Neural crest cell (in vitro differentiated cells): ENCODE measurements at regions not wholly inside any gene's neighbourhood (a gene's known extent, or its start where the extent isn't known, plus 50 kb on each side); places are given as distances from the start of the nearest gene placed in this dataset.

Experiments
- DNase-seq: peaks from one replicate; pipeline ENCODE4 v3.0.0; 2021; ENCODE audit warnings: low read depth, mixed read lengths, low spot score
- H3K27ac Mint-ChIP-seq: one replicate; pipeline ENCODE4 v1.8.0; 2021; ENCODE audit warnings: mild to moderate bottlenecking, mixed read lengths; ENCODE audit not compliant: unreplicated experiment
- H3K27me3 Mint-ChIP-seq: 2 replicates; pipeline ENCODE4 v1.8.0; 2021; ENCODE audit warnings: low read depth, mild to moderate bottlenecking, mixed read lengths
- H3K36me3 Mint-ChIP-seq: 2 replicates; pipeline ENCODE4 v1.8.0; 2021; ENCODE audit warnings: low read depth, mild to moderate bottlenecking, mixed read lengths
- H3K4me1 Mint-ChIP-seq: 2 replicates; pipeline ENCODE4 v1.8.0; 2021; ENCODE audit warnings: mixed read lengths
- H3K4me3 Mint-ChIP-seq: one replicate; pipeline ENCODE4 v1.8.0; 2021; ENCODE audit warnings: mild to moderate bottlenecking, mixed read lengths
- H3K9me3 Mint-ChIP-seq: 2 replicates; pipeline ENCODE4 v1.8.0; 2021; ENCODE audit warnings: mixed read lengths
- TF ChIP-seq, protein P1 (sequence below): fragments of 200-600 bp; sonication (generic); conservative IDR thresholded peaks from 2 replicates; pipeline ENCODE4 v1.5.0; 2021; ENCODE audit warnings: antibody characterized with exemption, mild to moderate bottlenecking

DNA sequence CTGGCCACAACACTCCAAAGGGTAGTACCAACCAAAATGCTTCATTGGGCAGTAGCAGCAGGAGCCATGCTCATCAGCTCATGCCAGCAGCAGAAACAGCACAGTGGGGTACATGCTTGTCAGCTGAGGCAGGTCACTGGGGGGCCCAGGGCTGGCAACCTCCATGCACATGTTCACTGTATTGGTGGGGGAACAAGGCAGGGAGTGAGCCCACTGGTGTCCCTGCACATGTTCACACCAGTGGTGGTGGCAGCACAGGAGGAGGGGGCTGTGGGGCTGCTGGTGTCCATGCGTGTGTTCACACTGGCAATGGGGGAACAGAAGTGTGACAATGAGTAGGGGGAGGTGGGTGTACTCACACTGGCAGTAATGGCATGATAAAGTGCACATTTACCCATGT is 254.3 kb upstream of the KIF2A start:
- Mint-ChIP-seq H3K27ac (no peak overlapping the region), H3K36me3 (no peaks in the 10 kb centered on the region), H3K27me3 (peaks cover 36% of the 10 kb centered on the region)

DNA sequence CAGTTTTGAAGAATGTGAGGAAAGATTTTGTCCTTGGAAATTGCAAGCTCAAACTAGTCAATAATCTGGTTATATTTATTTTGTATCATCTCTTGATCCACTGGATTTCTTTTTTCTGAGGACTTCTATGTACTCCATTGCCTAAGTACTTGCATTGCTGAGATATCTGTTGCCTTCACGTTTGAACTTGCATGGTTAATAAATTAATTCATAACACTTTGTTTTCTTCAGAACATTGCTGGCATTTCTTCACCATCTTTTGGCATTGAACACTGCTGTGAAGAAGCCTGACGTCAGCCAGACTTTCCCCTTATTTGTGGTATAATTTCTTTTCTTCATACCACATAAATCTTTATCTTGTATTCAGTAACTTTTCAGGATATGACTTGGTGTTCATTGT is 246.0 kb upstream of the KIF2A start:
- no peaks in the 10 kb centered on the region for H3K36me3 Mint-ChIP-seq
- TF ChIP-seq, protein P1, sequence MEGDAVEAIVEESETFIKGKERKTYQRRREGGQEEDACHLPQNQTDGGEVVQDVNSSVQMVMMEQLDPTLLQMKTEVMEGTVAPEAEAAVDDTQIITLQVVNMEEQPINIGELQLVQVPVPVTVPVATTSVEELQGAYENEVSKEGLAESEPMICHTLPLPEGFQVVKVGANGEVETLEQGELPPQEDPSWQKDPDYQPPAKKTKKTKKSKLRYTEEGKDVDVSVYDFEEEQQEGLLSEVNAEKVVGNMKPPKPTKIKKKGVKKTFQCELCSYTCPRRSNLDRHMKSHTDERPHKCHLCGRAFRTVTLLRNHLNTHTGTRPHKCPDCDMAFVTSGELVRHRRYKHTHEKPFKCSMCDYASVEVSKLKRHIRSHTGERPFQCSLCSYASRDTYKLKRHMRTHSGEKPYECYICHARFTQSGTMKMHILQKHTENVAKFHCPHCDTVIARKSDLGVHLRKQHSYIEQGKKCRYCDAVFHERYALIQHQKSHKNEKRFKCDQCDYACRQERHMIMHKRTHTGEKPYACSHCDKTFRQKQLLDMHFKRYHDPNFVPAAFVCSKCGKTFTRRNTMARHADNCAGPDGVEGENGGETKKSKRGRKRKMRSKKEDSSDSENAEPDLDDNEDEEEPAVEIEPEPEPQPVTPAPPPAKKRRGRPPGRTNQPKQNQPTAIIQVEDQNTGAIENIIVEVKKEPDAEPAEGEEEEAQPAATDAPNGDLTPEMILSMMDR, result no peak

More for the DNA sequence above, 254.3 kb upstream of the KIF2A start:
- TF ChIP-seq, protein P1, result no peak
- no peak for DNase-seq
- Mint-ChIP-seq H3K9me3 (peaks cover 6% of the 10 kb centered on the region), H3K4me1 (no peaks in the 10 kb centered on the region), H3K4me3 (no peak overlapping the region)

DNA sequence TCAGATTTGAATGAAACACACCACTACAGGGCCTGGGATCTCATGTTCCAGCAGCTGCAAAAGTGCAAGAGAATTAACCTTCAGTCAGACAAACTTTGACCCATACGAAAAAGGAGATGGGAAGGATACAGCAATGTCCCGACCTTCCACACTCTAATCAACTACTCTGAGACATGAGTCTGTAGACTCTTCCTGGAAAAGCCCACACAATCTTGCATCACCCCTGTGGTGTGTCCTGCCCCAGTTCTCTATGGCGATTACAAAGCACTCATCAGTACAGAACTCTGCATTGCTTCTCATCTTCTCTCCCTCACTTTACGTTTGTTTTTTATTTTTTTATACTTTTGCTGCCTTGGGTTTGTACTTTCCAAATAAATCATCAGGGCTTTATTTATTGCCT is 241.0 kb upstream of the KIF2A start:
- TF ChIP-seq, protein P1, result no peak
- Mint-ChIP-seq H3K27me3 (peaks cover 7% of the 10 kb centered on the region), H3K36me3 (no peaks in the 10 kb centered on the region), H3K9me3 (no peaks in the 10 kb centered on the region), H3K27ac (no peak overlapping the region), H3K4me3 (no peak overlapping the region), H3K4me1 (no peaks in the 10 kb centered on the region)
- DNase-seq, result no peak

More for the DNA sequence above, 246.0 kb upstream of the KIF2A start:
- no peak for DNase-seq
- no peaks in the 10 kb centered on the region for H3K4me1 Mint-ChIP-seq
- no peak overlapping the region for H3K27ac Mint-ChIP-seq
- peaks cover 14% of the 10 kb centered on the region for H3K27me3 Mint-ChIP-seq
- peaks cover 6% of the 10 kb centered on the region for H3K9me3 Mint-ChIP-seq
- no peak overlapping the region for H3K4me3 Mint-ChIP-seq

DNA sequence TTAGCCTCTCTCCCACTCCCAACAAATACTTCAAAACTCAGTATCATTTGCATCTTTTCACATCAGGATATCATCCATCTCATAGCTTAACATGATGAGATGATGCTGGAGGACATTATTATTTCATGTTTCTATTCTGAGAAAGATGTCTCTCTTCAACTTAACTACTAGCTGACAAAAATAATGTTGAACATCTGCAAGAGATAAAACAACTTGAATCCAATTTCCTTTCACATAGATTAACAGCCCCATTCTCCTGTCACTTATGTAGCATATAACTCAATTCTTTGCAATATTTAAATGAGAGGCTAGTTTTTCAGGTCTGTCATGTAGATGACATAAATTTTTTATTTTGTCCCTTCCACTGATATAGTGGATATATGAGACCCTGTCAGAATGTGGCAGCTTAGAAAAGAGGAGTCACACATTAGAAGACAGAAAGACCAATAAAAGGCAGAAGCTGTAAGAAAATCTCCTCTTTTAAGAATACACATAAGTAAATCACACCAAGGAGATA is 239.2 kb upstream of the KIF2A start:
- DNase-seq, result no peak
- Mint-ChIP-seq H3K4me1 (no peaks in the 10 kb centered on the region), H3K27me3 (peaks cover 3% of the 10 kb centered on the region), H3K4me3 (no peak overlapping the region), H3K27ac (no peak overlapping the region), H3K9me3 (no peaks in the 10 kb centered on the region), H3K36me3 (no peaks in the 10 kb centered on the region)
- TF ChIP-seq, protein P1, result no peak

- Mint-ChIP-seq H3K36me3 (no peaks in the 10 kb centered on the region), H3K4me1 (no peaks in the 10 kb centered on the region), H3K9me3 (no peaks in the 10 kb centered on the region), H3K27ac (no peak overlapping the region), H3K27me3 (peaks cover 3% of the 10 kb centered on the region), H3K4me3 (no peak overlapping the region)
- no peak for DNase-seq
- TF ChIP-seq, protein P1, result no peak
Measured at GRCh38 chr5:62068554-62068953, 237.5 kb upstream of the KIF2A start.

DNA sequence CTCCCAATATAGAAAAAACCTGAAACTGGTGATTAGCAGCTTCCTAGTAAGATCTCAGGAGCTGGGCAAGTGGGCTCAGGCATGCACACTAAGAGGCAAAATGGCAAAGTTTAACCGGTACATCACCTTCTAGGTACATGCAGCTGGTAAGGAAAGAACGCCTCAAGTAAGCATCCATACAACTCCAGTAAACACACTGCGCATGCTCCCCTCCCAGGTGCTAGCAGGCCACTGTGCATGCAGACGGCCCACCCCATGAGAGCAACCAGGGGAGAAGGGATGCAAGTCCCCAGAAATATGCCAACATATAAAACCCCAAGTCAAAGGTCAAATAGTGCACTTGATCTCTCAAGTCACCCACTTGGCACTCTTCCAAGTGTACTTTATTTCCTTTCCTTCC is 228.6 kb upstream of the KIF2A start:
- H3K27ac Mint-ChIP-seq, result no peak overlapping the region
- H3K4me1 Mint-ChIP-seq, result peaks cover 7% of the 10 kb centered on the region
- H3K4me3 Mint-ChIP-seq, result no peak overlapping the region
- TF ChIP-seq, protein P1, result no peak
- no peak for DNase-seq
- H3K36me3 Mint-ChIP-seq, result no peaks in the 10 kb centered on the region
- H3K9me3 Mint-ChIP-seq, result no peaks in the 10 kb centered on the region
- H3K27me3 Mint-ChIP-seq, result no peaks in the 10 kb centered on the region
